ENCODE measurements at regions not wholly inside any gene's neighbourhood (a gene's known extent, or its start where the extent isn't known, plus 50 kb on each side); places are given as distances from the start of the nearest gene placed in this dataset.

DNA sequence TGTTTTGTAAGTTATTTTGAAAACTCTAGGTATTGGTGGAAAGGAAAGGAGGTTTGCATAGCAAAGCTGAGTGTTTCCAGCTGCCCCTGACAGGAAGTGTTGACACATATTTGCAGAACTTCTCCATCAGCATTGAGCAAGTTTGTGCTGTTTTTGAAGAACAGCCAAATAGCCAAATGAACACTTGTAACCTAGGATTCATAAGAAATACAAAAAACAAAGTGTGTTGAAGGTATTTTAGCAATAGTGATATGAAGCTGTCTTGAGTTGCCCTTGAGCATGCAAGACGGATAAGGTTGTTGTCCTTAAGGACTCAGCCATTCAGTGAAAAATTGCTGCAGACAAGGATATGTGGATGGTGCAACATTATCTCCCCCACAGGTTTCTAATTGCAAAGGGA lies 68.3 kb upstream of the PGM2 start:
- TF ChIP-seq POLR2A (IDR thresholded peaks at IDR 0.05) = no peak
- TF ChIP-seq, protein P1, sequence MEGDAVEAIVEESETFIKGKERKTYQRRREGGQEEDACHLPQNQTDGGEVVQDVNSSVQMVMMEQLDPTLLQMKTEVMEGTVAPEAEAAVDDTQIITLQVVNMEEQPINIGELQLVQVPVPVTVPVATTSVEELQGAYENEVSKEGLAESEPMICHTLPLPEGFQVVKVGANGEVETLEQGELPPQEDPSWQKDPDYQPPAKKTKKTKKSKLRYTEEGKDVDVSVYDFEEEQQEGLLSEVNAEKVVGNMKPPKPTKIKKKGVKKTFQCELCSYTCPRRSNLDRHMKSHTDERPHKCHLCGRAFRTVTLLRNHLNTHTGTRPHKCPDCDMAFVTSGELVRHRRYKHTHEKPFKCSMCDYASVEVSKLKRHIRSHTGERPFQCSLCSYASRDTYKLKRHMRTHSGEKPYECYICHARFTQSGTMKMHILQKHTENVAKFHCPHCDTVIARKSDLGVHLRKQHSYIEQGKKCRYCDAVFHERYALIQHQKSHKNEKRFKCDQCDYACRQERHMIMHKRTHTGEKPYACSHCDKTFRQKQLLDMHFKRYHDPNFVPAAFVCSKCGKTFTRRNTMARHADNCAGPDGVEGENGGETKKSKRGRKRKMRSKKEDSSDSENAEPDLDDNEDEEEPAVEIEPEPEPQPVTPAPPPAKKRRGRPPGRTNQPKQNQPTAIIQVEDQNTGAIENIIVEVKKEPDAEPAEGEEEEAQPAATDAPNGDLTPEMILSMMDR (IDR thresholded peaks at IDR 0.05) = no peak
- peak overlapping the region in 4 of 12 donors; percentile 13 to 80 (median 34) for H3K27ac ChIP-seq
- WGBS, 4 donors = 26 to 57% (median 46%) methylated on average over 1 of the region's 1 CpG
- H3K27me3 ChIP-seq = no peaks in the 10 kb centered on the region
- no peaks in the 10 kb centered on the region for H3K36me3 ChIP-seq
- no peaks in the 10 kb centered on the region for H3K9me3 ChIP-seq
- intact Hi-C loops (cut with DNase I) = no loop called here
- peaks cover 0 to 38% (median 4%) of the 10 kb centered on the region in 12 donors for H3K4me1 ChIP-seq
- peak in 2 of 5 donors; percentile 17 to 55 for DNase-seq
- no peak overlapping the region for H3K4me3 ChIP-seq
- ATAC-seq = peak; percentile 13 to 81 (median 70)

GRCh38 chr4:37757761-37758160 lies 68.7 kb upstream of the PGM2 start:
- 53 to 86% (median 74%) methylated on average over 4 of the region's 4 CpGs for WGBS, 4 donors
- Histone ChIP-seq H3K27ac (peak overlapping the region in 3 of 12 donors; percentile 13 to 80 (median 40)), H3K4me3 (no peak overlapping the region), H3K27me3 (no peaks in the 10 kb centered on the region), H3K36me3 (no peaks in the 10 kb centered on the region), H3K4me1 (peaks cover 0 to 38% (median 4%) of the 10 kb centered on the region in 12 donors), H3K9me3 (no peaks in the 10 kb centered on the region)
- TF ChIP-seq, protein P1 (IDR thresholded peaks at IDR 0.05) = no peak
- TF ChIP-seq POLR2A (IDR thresholded peaks at IDR 0.05) = no peak
- DNase-seq (no peak), ATAC-seq (no peak)
- intact Hi-C loops (cut with DNase I) = no loop called here

DNA sequence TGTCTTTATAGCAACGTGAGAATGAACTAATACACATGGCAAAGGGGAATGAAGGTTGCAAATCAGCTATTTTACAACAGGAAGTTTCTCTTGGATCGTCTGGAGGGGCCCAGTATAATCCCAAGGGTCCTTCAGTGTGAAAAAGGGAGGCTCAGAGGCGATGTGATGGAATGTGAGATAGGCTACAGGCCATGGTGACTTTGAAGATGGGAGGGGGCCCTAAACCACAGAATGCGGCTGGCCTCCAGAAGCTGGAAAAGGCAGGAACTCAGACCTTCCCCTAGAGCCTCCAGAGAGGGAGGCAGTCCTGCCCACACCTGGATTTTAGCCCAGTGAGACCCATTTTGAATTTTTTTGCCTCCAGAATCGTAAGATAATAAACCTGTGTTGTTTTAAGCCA lies 69.4 kb upstream of the PGM2 start:
- ATAC-seq (no peak), DNase-seq (no peak)
- H3K4me3 ChIP-seq = no peak overlapping the region
- TF ChIP-seq, protein P1 (IDR thresholded peaks at IDR 0.05) = no peak
- no peak for TF ChIP-seq POLR2A (IDR thresholded peaks at IDR 0.05)
- intact Hi-C loops (cut with DNase I) = no loop called here
- 52 to 66% (median 61%) methylated on average over 5 of the region's 5 CpGs for WGBS, 4 donors
- H3K9me3 ChIP-seq = no peaks in the 10 kb centered on the region
- peaks cover 0 to 38% (median 4%) of the 10 kb centered on the region in 12 donors for H3K4me1 ChIP-seq
- peak overlapping the region in 1 of 12 donors; percentile 80 for H3K27ac ChIP-seq
- H3K36me3 ChIP-seq = no peaks in the 10 kb centered on the region
- H3K27me3 ChIP-seq = no peaks in the 10 kb centered on the region

DNA sequence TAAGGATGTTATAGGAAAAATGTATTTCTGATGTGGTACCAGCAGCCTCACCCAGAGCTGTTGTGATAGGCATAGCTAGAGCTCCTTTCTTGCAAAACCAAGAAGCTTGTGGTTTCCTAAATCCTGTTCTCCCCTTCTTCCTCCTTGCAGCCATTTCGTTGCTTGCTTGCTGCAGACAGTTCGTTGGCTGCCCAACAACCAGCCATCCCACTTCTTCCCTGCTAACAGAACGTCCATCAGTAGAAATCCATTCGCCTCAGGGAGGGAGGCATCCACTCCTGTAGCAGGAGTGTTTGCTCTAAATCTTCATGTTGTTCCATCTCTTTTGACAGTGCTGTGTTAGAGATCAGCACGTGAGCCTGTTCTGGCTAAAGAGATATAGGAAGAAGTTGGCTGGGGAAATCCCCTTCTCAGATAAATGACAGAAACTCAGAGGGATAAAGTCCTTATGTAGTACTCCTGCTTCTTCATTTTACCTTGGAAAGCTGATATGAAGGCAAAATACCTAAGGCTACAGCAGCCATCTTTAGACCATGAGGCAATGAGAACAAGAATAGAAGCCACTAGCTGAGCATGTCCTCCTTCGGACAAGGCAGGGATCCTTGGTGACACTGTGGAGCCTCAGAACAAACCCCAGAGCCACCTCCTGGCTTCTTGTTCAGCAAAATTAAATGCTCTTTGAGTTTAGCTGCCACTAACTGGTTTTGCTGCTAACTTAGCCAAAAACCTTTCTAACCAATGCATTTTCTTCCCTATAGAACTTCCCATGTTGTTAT lies 68.4 kb upstream of the RELL1 start:
- peaks cover 0 to 38% (median 2%) of the 10 kb centered on the region in 12 donors for H3K4me1 ChIP-seq

More for the DNA sequence above, 68.4 kb upstream of the RELL1 start:
- no peaks in the 10 kb centered on the region for H3K36me3 ChIP-seq
- DNase-seq (no peak), ATAC-seq (peak; percentile 14 to 53 (median 26))
- intact Hi-C loops (cut with DNase I) = no loop called here
- no peak for TF ChIP-seq POLR2A (IDR thresholded peaks at IDR 0.05)
- TF ChIP-seq, protein P1 (IDR thresholded peaks at IDR 0.05) = no peak
- 58 to 74% (median 62%) methylated on average over 6 of the region's 6 CpGs for WGBS, 4 donors
- H3K4me3 ChIP-seq = peak overlapping the region in 1 of 12 donors; percentile 4
- H3K9me3 ChIP-seq = no peaks in the 10 kb centered on the region
- H3K27ac ChIP-seq = peak overlapping the region in 1 of 12 donors; percentile 76
- no peaks in the 10 kb centered on the region for H3K27me3 ChIP-seq
